ENCODE measurements at regions not wholly inside any gene's neighbourhood (a gene's known extent, or its start where the extent isn't known, plus 50 kb on each side); places are given as distances from the start of the nearest gene placed in this dataset.

DNA sequence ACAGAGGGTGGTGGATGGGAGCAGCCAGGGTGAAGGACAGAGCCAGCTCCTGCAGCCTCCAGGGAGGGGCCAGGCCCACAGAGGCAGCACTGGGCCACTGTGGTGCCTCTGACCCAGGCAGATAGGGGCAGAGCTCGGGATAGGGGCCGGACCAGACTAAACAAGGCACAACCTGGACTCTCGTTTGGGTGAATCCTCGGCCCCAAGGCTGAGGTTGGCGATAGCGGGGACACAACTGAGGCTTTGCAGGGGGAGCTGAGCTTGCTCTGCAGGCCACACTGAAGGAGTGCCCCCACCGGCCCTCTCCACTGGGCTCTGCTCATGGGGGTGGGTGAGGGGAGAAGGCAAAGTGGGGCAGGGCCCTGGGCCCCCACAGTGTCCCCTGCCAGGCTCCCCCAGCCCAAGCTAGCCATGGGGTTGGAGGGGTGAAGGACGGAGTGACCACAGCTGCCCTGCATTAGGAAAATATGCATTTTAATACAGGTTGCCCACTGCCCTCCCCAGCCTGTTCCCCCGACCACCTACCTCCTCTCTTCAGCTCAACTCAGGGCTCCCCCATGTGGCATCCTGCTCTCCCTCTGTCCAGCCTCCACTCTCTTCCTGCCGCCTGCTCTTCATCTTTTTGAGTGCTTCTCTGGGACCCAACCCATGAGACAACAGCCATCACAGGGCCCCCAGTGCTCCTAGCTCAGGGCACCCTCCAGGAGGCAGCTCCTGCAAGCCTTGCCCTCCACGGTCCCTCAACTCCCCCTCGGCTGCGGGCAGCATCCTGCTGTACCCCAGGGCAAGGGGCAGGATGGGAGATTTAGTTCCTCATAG lies 152.8 kb downstream of the INHBB start:
- no peak overlapping the region for H2AFZ ChIP-seq (ENCODE audit: low read length)
- H3K27me3 ChIP-seq (ENCODE audit: insufficient read depth, low read length): no peaks in the 10 kb centered on the region
- no peak overlapping the region for H3K9ac ChIP-seq (ENCODE audit: low read length)
- H3F3A ChIP-seq (ENCODE audit: insufficient read depth, low read length): no peaks in the 10 kb centered on the region
- no peaks in the 10 kb centered on the region for H3K9me2 ChIP-seq (ENCODE audit: low read depth, low read length)
- TF ChIP-seq, protein P1, sequence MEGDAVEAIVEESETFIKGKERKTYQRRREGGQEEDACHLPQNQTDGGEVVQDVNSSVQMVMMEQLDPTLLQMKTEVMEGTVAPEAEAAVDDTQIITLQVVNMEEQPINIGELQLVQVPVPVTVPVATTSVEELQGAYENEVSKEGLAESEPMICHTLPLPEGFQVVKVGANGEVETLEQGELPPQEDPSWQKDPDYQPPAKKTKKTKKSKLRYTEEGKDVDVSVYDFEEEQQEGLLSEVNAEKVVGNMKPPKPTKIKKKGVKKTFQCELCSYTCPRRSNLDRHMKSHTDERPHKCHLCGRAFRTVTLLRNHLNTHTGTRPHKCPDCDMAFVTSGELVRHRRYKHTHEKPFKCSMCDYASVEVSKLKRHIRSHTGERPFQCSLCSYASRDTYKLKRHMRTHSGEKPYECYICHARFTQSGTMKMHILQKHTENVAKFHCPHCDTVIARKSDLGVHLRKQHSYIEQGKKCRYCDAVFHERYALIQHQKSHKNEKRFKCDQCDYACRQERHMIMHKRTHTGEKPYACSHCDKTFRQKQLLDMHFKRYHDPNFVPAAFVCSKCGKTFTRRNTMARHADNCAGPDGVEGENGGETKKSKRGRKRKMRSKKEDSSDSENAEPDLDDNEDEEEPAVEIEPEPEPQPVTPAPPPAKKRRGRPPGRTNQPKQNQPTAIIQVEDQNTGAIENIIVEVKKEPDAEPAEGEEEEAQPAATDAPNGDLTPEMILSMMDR (IDR thresholded peaks at IDR 0.05; ENCODE audit: low read length): no peak
- no peaks in the 10 kb centered on the region for H4K20me1 ChIP-seq (ENCODE audit: insufficient read depth, low read length)
- no peak overlapping the region for H3K4me2 ChIP-seq (ENCODE audit: low read length)
- no peaks in the 10 kb centered on the region for H3K79me2 ChIP-seq (ENCODE audit: insufficient read depth, low read length)
- no peaks in the 10 kb centered on the region for H3K36me3 ChIP-seq (ENCODE audit: insufficient read depth, low read length)
- H3K27ac ChIP-seq (ENCODE audit: low read depth, low read length, poor library complexity, severe bottlenecking): no peak overlapping the region
- H3K4me1 ChIP-seq (ENCODE audit: insufficient read depth, low read length, severe bottlenecking): no peaks in the 10 kb centered on the region
- no peak overlapping the region for H3K4me3 ChIP-seq (ENCODE audit: low read depth, low read length, poor library complexity, severe bottlenecking)
- H3K9me3 ChIP-seq (ENCODE audit: low read length): no peaks in the 10 kb centered on the region

DNA sequence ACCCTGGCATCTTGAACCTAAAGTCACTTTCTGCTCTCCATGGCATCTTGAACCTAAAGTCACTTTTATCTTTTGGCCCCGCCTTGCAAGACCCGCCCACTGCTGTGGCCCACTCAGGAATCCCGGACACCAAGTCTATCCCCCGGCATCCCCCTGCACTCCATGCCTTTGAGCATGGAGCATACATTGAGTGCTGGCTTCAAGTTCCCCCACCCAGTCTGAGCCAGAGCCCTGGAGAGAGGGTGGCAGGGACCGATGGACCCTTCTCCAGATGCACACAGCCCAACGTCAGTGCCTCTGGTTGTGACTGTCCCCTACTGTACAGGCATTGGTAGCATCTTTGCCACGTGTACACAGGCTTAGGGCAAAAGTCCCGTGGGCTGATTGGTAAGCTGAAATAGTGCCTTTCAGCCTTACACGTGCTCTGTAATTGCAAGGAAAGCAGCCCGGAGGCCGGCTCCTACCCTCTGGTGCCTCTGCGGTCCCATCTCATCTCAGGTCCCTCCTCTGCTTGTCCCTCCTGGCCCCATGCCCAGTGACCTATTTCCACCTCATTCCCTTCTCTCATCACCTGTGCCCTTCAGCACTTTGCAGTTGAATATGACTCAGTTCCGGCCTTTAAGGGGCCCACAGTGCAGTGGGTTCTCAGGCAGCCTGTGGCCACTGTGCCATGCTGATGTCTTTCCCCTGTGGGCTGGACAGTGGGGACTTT lies 154.0 kb downstream of the INHBB start:
- Histone ChIP-seq H3K9me3 (ENCODE audit: low read length) (no peaks in the 10 kb centered on the region), H3K4me3 (ENCODE audit: low read depth, low read length, poor library complexity, severe bottlenecking) (no peak overlapping the region), H4K20me1 (ENCODE audit: insufficient read depth, low read length) (no peaks in the 10 kb centered on the region), H3F3A (ENCODE audit: insufficient read depth, low read length) (no peaks in the 10 kb centered on the region), H3K9me2 (ENCODE audit: low read depth, low read length) (no peaks in the 10 kb centered on the region), H3K4me1 (ENCODE audit: insufficient read depth, low read length, severe bottlenecking) (no peaks in the 10 kb centered on the region), H3K9ac (ENCODE audit: low read length) (no peak overlapping the region), H3K27me3 (ENCODE audit: insufficient read depth, low read length) (0 out of 2 replicates have a peak, but pooled peaks cover 4% of the 10 kb centered on the region), H3K36me3 (ENCODE audit: insufficient read depth, low read length) (no peaks in the 10 kb centered on the region), H2AFZ (ENCODE audit: low read length) (no peak overlapping the region), H3K4me2 (ENCODE audit: low read length) (no peak overlapping the region), H3K27ac (ENCODE audit: low read depth, low read length, poor library complexity, severe bottlenecking) (no peak overlapping the region), H3K79me2 (ENCODE audit: insufficient read depth, low read length) (no peaks in the 10 kb centered on the region)
- no peak for TF ChIP-seq EZH2 (IDR thresholded peaks at IDR 0.05; ENCODE audit: borderline replicate concordance, low read length)
- TF ChIP-seq, protein P1 (IDR thresholded peaks at IDR 0.05; ENCODE audit: low read length): no peak

DNA sequence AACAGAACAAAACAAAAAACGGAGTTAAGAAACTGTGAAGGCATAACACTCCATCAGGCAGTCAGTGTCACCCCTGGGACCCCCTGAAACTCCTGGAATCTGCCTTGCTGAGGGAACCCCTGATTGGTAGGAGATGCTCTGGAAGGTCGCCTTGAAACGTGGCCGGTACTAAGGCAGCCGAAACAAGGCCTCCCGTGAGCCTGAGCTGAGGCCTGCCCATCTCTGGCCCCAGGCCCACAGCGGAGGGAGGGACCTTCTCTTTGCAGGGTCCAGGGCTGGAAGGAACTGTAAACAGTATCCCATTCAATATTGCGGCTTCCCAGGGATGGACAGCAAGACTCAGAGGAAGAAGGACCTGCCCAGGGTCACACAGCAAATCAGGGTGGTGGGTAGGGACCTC lies 155.7 kb downstream of the INHBB start:
- Histone ChIP-seq H2AFZ (ENCODE audit: low read length) (no peak overlapping the region), H3K9me3 (ENCODE audit: low read length) (no peaks in the 10 kb centered on the region), H3K9ac (ENCODE audit: low read length) (no peak overlapping the region), H3F3A (ENCODE audit: insufficient read depth, low read length) (no peaks in the 10 kb centered on the region), H3K4me1 (ENCODE audit: insufficient read depth, low read length, severe bottlenecking) (no peaks in the 10 kb centered on the region), H3K27ac (ENCODE audit: low read depth, low read length, poor library complexity, severe bottlenecking) (no peak overlapping the region), H3K4me3 (ENCODE audit: low read depth, low read length, poor library complexity, severe bottlenecking) (no peak overlapping the region), H4K20me1 (ENCODE audit: insufficient read depth, low read length) (no peaks in the 10 kb centered on the region), H3K9me2 (ENCODE audit: low read depth, low read length) (no peaks in the 10 kb centered on the region), H3K4me2 (ENCODE audit: low read length) (no peak overlapping the region), H3K36me3 (ENCODE audit: insufficient read depth, low read length) (no peaks in the 10 kb centered on the region), H3K79me2 (ENCODE audit: insufficient read depth, low read length) (no peaks in the 10 kb centered on the region), H3K27me3 (ENCODE audit: insufficient read depth, low read length) (0 out of 2 replicates have a peak, but pooled peaks cover 4% of the 10 kb centered on the region)
- TF ChIP-seq, protein P1 (IDR thresholded peaks at IDR 0.05; ENCODE audit: low read length): no peak

Data from OCI-LY1 (cell line).